HCT116 (cell line): ENCODE measurements at regions not wholly inside any gene's neighbourhood (a gene's known extent, or its start where the extent isn't known, plus 50 kb on each side); places are given as distances from the start of the nearest gene placed in this dataset.

Experiments used
- ATAC-seq: fragments of 200-7000 bp; cut with Tn5 transposase; 2 replicates; pipeline ENCODE4 v1.9.1; 2020; ENCODE audit warnings: mild to moderate bottlenecking, moderate library complexity
- BruUV-seq: library from RNA; stranded (reverse); fragments of 400-500 nt; replicated peaks from 2 replicates; lab custom pipeline; 2021; lab: Mats Ljungman, UMichigan
- CTCF ChIA-PET: fragments of 300-600 bp; sonication (Branson Sonifier 250); formaldehyde crosslinking; loops from one replicate; lab custom pipeline; 2021; ENCODE audit warnings: antibody characterized with exemption; lab: Charles Lee
- POLR2A ChIA-PET: fragments of 300-600, 350-600 bp; sonication (Branson Sonifier 250); formaldehyde crosslinking; loops from one replicate; lab custom pipeline; 2021; ENCODE audit warnings: antibody characterized with exemption; lab: Charles Lee
- RAD21 ChIA-PET, 2 experiments: fragments of 300-600 bp; sonication (Branson Sonifier 250); formaldehyde crosslinking; loops; one replicate each; lab custom pipeline; 2023; ENCODE audit warnings: low total read pairs in 2 of 2; ENCODE audit not compliant: uncharacterized antibody in 2 of 2, unreplicated experiment in 2 of 2, low non-redundant PET in 1 of 2; lab: Charles Lee
- DNase-seq: peaks from one replicate; pipeline ENCODE4 v3.0.0-alpha.2; 2010; ENCODE audit warnings: low read depth, low spot score
- H2AFZ ChIP-seq: fragments of 200-600 bp; shearing (Covaris generic), sonication (generic); 2 replicates; pipeline ENCODE4 v1.6.1; 2017; ENCODE audit warnings: low read depth, mixed run types, mixed read lengths, antibody characterized with exemption, low read length; ENCODE audit not compliant: poor library complexity, severe bottlenecking
- H3K27ac ChIP-seq: 2 replicates; pipeline ENCODE4 v1.5.1; 2012; ENCODE audit warnings: low read depth, low read length
- H3K27me3 ChIP-seq: fragments of 200-600 bp; sonication (generic); 2 replicates; pipeline ENCODE4 v1.6.1; 2016; ENCODE audit warnings: mixed run types, low read length, mixed read lengths; ENCODE audit not compliant: insufficient read depth
- H3K36me3 ChIP-seq, 2 experiments: fragments of 200-500 bp in 1 of 2; fragments of 200-600 bp in 1 of 2; sonication (Bioruptor generic) in 1 of 2; sonication (generic) in 1 of 2; 2 replicates each; pipeline versions ENCODE4 v1.5.1 to v1.6.1; 2014 to 2016; ENCODE audit warnings: low read length in 2 of 2, inconsistent platforms in 1 of 2, mixed read lengths in 1 of 2, mixed run types in 1 of 2; ENCODE audit not compliant: insufficient read depth in 2 of 2, control insufficient read depth in 1 of 2
- H3K4me1 ChIP-seq, 2 experiments: fragments of 200-600 bp in 1 of 2; sonication (generic) in 1 of 2; 2 replicates each; pipeline versions ENCODE4 v1.5.1 to v1.6.1; 2012 to 2017; ENCODE audit warnings: low read length in 2 of 2, inconsistent platforms in 1 of 2, mild to moderate bottlenecking in 1 of 2, mixed read lengths in 1 of 2, mixed run types in 1 of 2, moderate library complexity in 1 of 2; ENCODE audit not compliant: insufficient read depth in 2 of 2, control insufficient read depth in 1 of 2
- H3K4me2 ChIP-seq: fragments of 200-600 bp; sonication (generic); 2 replicates; pipeline ENCODE4 v1.6.1; 2017; ENCODE audit warnings: mixed run types, low read length, mixed read lengths
- H3K4me3 ChIP-seq, 2 experiments: fragments of 200-600 bp in 1 of 2; sonication (generic) in 1 of 2; replicated peaks in 1 of 2; 2 replicates each; pipeline ENCODE4 v1.5.1; 2011 to 2016; ENCODE audit warnings: low read length in 2 of 2, control low read depth in 1 of 2, low read depth in 1 of 2, mild to moderate bottlenecking in 1 of 2, mixed read lengths in 1 of 2, mixed run types in 1 of 2
- H3K79me2 ChIP-seq: fragments of 200-600 bp; sonication (generic); 2 replicates; pipeline ENCODE4 v1.6.1; 2017; ENCODE audit warnings: mild to moderate bottlenecking, mixed run types, low read length, moderate library complexity, mixed read lengths; ENCODE audit not compliant: insufficient read depth
- H3K9ac ChIP-seq: fragments of 200-600 bp; sonication (generic); 2 replicates; pipeline ENCODE4 v1.6.1; 2016; ENCODE audit warnings: low read length, mixed read lengths
- H3K9me2 ChIP-seq: fragments of 200-600 bp; sonication (generic), shearing (Covaris generic); 2 replicates; pipeline ENCODE4 v1.6.1; 2017; ENCODE audit warnings: mixed run types, mild to moderate bottlenecking, moderate library complexity; ENCODE audit not compliant: insufficient read depth
- H3K9me3 ChIP-seq, 2 experiments: fragments of 200-500 bp in 1 of 2; fragments of 200-600 bp in 1 of 2; sonication (Bioruptor generic) in 1 of 2; sonication (generic) in 1 of 2; 2 replicates each; pipeline ENCODE4 v1.6.1; 2014 to 2017; ENCODE audit warnings: low read length in 2 of 2, mixed read lengths in 2 of 2, inconsistent platforms in 1 of 2, low read depth in 1 of 2, mild to moderate bottlenecking in 1 of 2, mixed run types in 1 of 2, moderate library complexity in 1 of 2; ENCODE audit not compliant: control insufficient read depth in 1 of 2, insufficient read depth in 1 of 2
- H4K20me1 ChIP-seq: fragments of 200-600 bp; sonication (generic), shearing (Covaris generic); 2 replicates; pipeline ENCODE4 v1.6.1; 2017; ENCODE audit warnings: mixed run types, mild to moderate bottlenecking, moderate library complexity; ENCODE audit not compliant: insufficient read depth
- CBX3 ChIP-seq: IDR thresholded peaks from 2 replicates; pipeline ENCODE4 v1.6.1; 2012; ENCODE audit warnings: low read depth
- CEBPB ChIP-seq: IDR thresholded peaks from 2 replicates; pipeline ENCODE4 v1.6.1; 2012; ENCODE audit warnings: low read depth
- EGR1 ChIP-seq: IDR thresholded peaks from 2 replicates; pipeline ENCODE4 v1.6.1; 2012; ENCODE audit warnings: low read depth
- ELF1 ChIP-seq: IDR thresholded peaks from 2 replicates; pipeline ENCODE4 v1.6.1; 2012; ENCODE audit warnings: low read depth, borderline replicate concordance
- EZH2phosphoT487 ChIP-seq: fragments of 200-600 bp; IDR thresholded peaks from 2 replicates; pipeline ENCODE4 v1.6.1; 2018; ENCODE audit warnings: antibody characterized with exemption, borderline replicate concordance
- FOSL1 ChIP-seq: IDR thresholded peaks from 2 replicates; pipeline ENCODE4 v1.6.1; 2012; ENCODE audit warnings: low read depth
- MAX ChIP-seq: IDR thresholded peaks from 2 replicates; pipeline ENCODE4 v1.6.1; 2012
- POLR2AphosphoS5 ChIP-seq: IDR thresholded peaks from 2 replicates; pipeline ENCODE4 v1.6.1; 2011; ENCODE audit warnings: mild to moderate bottlenecking, low read depth, low read length, moderate library complexity
- RAD21 ChIP-seq: IDR thresholded peaks from 2 replicates; pipeline ENCODE4 v1.6.1; 2012; ENCODE audit warnings: low read depth, mild to moderate bottlenecking
- SIN3A ChIP-seq: IDR thresholded peaks from 2 replicates; pipeline ENCODE4 v1.6.1; 2012; ENCODE audit warnings: low read depth
- SP1 ChIP-seq: IDR thresholded peaks from 2 replicates; pipeline ENCODE4 v1.6.1; 2012; ENCODE audit warnings: low read depth
- YY1 ChIP-seq: IDR thresholded peaks from 2 replicates; pipeline ENCODE4 v1.6.1; 2011; ENCODE audit warnings: low read length, low read depth, moderate library complexity, mild to moderate bottlenecking; ENCODE audit not compliant: insufficient replicate concordance; ENCODE audit errors: extremely low read depth
- ZFX ChIP-seq: fragments of 450-650 bp; IDR thresholded peaks from 2 replicates; pipeline ENCODE4 v1.6.1; 2017
- ZNF274 ChIP-seq: fragments of 200-500 bp; sonication (Bioruptor generic); IDR thresholded peaks from 2 replicates; pipeline ENCODE4 v1.6.1; 2014; ENCODE audit warnings: mild to moderate bottlenecking, low read depth, low read length, inconsistent platforms
- intact Hi-C: fragments of 100-400 bp; cut with micrococcal nuclease; formaldehyde crosslinking; loops from 2 replicates; pipeline ENCODE4 v1.10.0; 2022
- TF ChIP-seq, protein P1 (sequence below): IDR thresholded peaks from 2 replicates; pipeline ENCODE4 v1.6.1; 2012; ENCODE audit warnings: low read depth
- TF ChIP-seq, protein P2 (sequence below): IDR thresholded peaks from 2 replicates; pipeline ENCODE4 v1.6.1; 2011; ENCODE audit warnings: mild to moderate bottlenecking, low read length, moderate library complexity; ENCODE audit not compliant: insufficient replicate concordance; ENCODE audit errors: extremely low read depth
- TF ChIP-seq, protein P3 (sequence below): IDR thresholded peaks from 2 replicates; pipeline ENCODE4 v1.6.1; 2012
- TF ChIP-seq, protein P4 (sequence below), 3 experiments: fragments of 200-600 bp in 1 of 3; sonication (generic) in 1 of 3; IDR thresholded peaks in 2 of 3; conservative IDR thresholded peaks in 1 of 3; 2 replicates each; pipeline ENCODE4 v1.5.1; 2012 to 2017; ENCODE audit warnings: low read depth in 2 of 3, low read length in 2 of 3, antibody characterized with exemption in 1 of 3, borderline replicate concordance in 1 of 3, control low read depth in 1 of 3, mild to moderate bottlenecking in 1 of 3, mixed read lengths in 1 of 3, mixed run types in 1 of 3, moderate library complexity in 1 of 3; ENCODE audit not compliant: insufficient read depth in 1 of 3

DNA sequence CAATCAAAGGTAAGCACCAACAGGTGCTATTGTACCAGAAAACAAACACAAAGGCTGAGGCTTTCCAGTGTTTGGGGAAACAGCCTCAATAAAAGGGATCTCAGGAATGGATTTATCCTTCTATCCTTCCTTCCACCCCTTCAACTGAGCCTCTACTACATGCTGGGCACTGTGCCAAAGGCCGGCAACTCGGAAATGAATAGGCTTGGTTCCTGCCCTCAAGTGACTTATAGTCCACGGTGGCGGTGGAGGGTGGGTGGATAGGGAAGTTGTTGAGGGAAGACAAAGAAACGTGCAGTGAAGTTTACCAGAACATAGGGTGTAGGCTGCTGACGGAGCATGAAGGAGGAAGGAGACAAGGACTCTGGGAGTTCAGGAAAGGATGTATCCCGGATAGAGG is 73.4 kb upstream of the TAB2 start:
- H3K4me3 ChIP-seq: no peak overlapping the region
- RAD21 ChIA-PET: no interaction called here
- no peaks in the 10 kb centered on the region for H4K20me1 ChIP-seq
- no peak overlapping the region for H3K27ac ChIP-seq
- H3K9ac ChIP-seq: no peak overlapping the region
- no peak overlapping the region for H3K4me2 ChIP-seq
- no peak overlapping the region for H2AFZ ChIP-seq
- no peaks in the 10 kb centered on the region for H3K36me3 ChIP-seq
- peaks cover 11 to 15% of the 10 kb centered on the region in 2 experiments; a peak in 3 of 4 replicates for H3K4me1 ChIP-seq
- no peaks in the 10 kb centered on the region for H3K79me2 ChIP-seq
- no peak for DNase-seq
- BruUV-seq: no TSS peak
- POLR2A ChIA-PET: no interaction called here
- H3K9me2 ChIP-seq: no peaks in the 10 kb centered on the region
- intact Hi-C loops: no loop called here
- no peaks in the 10 kb centered on the region for H3K27me3 ChIP-seq
- no peak for TF ChIP-seq POLR2AphosphoS5
- no peak for TF ChIP-seq SIN3A
- TF ChIP-seq FOSL1: no peak
- TF ChIP-seq ELF1: no peak
- no peak for TF ChIP-seq MAX
- no peak for TF ChIP-seq EZH2phosphoT487
- no peak for TF ChIP-seq YY1
- TF ChIP-seq, protein P1, sequence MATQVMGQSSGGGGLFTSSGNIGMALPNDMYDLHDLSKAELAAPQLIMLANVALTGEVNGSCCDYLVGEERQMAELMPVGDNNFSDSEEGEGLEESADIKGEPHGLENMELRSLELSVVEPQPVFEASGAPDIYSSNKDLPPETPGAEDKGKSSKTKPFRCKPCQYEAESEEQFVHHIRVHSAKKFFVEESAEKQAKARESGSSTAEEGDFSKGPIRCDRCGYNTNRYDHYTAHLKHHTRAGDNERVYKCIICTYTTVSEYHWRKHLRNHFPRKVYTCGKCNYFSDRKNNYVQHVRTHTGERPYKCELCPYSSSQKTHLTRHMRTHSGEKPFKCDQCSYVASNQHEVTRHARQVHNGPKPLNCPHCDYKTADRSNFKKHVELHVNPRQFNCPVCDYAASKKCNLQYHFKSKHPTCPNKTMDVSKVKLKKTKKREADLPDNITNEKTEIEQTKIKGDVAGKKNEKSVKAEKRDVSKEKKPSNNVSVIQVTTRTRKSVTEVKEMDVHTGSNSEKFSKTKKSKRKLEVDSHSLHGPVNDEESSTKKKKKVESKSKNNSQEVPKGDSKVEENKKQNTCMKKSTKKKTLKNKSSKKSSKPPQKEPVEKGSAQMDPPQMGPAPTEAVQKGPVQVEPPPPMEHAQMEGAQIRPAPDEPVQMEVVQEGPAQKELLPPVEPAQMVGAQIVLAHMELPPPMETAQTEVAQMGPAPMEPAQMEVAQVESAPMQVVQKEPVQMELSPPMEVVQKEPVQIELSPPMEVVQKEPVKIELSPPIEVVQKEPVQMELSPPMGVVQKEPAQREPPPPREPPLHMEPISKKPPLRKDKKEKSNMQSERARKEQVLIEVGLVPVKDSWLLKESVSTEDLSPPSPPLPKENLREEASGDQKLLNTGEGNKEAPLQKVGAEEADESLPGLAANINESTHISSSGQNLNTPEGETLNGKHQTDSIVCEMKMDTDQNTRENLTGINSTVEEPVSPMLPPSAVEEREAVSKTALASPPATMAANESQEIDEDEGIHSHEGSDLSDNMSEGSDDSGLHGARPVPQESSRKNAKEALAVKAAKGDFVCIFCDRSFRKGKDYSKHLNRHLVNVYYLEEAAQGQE: no peak
- TF ChIP-seq ZFX: no peak
- TF ChIP-seq EGR1: no peak
- TF ChIP-seq ZNF274: no peak
- no peak for TF ChIP-seq CBX3
- TF ChIP-seq CEBPB: no peak
- no peak for TF ChIP-seq RAD21
- TF ChIP-seq, protein P2, sequence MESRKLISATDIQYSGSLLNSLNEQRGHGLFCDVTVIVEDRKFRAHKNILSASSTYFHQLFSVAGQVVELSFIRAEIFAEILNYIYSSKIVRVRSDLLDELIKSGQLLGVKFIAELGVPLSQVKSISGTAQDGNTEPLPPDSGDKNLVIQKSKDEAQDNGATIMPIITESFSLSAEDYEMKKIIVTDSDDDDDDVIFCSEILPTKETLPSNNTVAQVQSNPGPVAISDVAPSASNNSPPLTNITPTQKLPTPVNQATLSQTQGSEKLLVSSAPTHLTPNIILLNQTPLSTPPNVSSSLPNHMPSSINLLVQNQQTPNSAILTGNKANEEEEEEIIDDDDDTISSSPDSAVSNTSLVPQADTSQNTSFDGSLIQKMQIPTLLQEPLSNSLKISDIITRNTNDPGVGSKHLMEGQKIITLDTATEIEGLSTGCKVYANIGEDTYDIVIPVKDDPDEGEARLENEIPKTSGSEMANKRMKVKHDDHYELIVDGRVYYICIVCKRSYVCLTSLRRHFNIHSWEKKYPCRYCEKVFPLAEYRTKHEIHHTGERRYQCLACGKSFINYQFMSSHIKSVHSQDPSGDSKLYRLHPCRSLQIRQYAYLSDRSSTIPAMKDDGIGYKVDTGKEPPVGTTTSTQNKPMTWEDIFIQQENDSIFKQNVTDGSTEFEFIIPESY: no peak
- TF ChIP-seq, protein P3, sequence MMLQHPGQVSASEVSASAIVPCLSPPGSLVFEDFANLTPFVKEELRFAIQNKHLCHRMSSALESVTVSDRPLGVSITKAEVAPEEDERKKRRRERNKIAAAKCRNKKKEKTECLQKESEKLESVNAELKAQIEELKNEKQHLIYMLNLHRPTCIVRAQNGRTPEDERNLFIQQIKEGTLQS: no peak
- TF ChIP-seq, protein P4, sequence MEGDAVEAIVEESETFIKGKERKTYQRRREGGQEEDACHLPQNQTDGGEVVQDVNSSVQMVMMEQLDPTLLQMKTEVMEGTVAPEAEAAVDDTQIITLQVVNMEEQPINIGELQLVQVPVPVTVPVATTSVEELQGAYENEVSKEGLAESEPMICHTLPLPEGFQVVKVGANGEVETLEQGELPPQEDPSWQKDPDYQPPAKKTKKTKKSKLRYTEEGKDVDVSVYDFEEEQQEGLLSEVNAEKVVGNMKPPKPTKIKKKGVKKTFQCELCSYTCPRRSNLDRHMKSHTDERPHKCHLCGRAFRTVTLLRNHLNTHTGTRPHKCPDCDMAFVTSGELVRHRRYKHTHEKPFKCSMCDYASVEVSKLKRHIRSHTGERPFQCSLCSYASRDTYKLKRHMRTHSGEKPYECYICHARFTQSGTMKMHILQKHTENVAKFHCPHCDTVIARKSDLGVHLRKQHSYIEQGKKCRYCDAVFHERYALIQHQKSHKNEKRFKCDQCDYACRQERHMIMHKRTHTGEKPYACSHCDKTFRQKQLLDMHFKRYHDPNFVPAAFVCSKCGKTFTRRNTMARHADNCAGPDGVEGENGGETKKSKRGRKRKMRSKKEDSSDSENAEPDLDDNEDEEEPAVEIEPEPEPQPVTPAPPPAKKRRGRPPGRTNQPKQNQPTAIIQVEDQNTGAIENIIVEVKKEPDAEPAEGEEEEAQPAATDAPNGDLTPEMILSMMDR (IDR thresholded peaks at IDR 0.05 in 2 of 3, conservative IDR thresholded peaks at IDR 0.05 in 1 of 3; ENCODE audit: borderline replicate concordance in 1 of 3, insufficient read depth in 1 of 3, low read depth in 2 of 3, low read length in 2 of 3): no peak
- TF ChIP-seq SP1: no peak
- CTCF ChIA-PET: no interaction called here
- ATAC-seq: no peak
- no peaks in the 10 kb centered on the region for H3K9me3 ChIP-seq
